GM12865 (cell line): ENCODE measurements at regions not wholly inside any gene's neighbourhood (a gene's known extent, or its start where the extent isn't known, plus 50 kb on each side); places are given as distances from the start of the nearest gene placed in this dataset.

ENCODE experiments used
- DNase-seq: peaks from one replicate; pipeline ENCODE4 v3.0.0; 2010; ENCODE audit warnings: low read depth
- H3K4me3 ChIP-seq: 2 replicates; pipeline ENCODE4 v1.5.1; 2011; ENCODE audit warnings: mild to moderate bottlenecking, low read depth, low read length, control low read depth
- TF ChIP-seq, protein P1 (sequence below): IDR thresholded peaks from 2 replicates; pipeline ENCODE4 v1.5.1; 2011; ENCODE audit warnings: low read length, control low read depth, low read depth, inconsistent platforms; ENCODE audit not compliant: insufficient read depth; ENCODE audit errors: missing control alignments

DNA sequence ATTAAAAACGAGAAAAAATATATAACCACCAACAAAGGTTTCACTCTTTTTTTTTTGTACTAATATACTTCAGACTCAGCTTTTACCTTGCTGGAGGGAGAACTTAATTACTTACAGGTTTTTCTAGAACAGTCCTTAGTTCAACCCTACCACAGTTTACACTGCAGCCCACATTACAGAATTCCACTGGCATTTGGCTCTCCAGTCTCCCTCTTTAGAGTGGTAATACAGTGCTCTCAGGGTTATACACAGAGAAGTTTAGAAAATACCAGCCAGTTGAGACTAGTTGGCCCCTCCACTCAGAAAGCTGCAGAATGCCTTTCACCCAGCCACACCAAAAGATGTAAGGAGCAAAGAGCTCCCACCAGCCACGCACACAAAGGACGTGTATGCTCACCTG, 122.3 kb upstream of the DIO3 start:
- TF ChIP-seq, protein P1, sequence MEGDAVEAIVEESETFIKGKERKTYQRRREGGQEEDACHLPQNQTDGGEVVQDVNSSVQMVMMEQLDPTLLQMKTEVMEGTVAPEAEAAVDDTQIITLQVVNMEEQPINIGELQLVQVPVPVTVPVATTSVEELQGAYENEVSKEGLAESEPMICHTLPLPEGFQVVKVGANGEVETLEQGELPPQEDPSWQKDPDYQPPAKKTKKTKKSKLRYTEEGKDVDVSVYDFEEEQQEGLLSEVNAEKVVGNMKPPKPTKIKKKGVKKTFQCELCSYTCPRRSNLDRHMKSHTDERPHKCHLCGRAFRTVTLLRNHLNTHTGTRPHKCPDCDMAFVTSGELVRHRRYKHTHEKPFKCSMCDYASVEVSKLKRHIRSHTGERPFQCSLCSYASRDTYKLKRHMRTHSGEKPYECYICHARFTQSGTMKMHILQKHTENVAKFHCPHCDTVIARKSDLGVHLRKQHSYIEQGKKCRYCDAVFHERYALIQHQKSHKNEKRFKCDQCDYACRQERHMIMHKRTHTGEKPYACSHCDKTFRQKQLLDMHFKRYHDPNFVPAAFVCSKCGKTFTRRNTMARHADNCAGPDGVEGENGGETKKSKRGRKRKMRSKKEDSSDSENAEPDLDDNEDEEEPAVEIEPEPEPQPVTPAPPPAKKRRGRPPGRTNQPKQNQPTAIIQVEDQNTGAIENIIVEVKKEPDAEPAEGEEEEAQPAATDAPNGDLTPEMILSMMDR, result no peak

DNA sequence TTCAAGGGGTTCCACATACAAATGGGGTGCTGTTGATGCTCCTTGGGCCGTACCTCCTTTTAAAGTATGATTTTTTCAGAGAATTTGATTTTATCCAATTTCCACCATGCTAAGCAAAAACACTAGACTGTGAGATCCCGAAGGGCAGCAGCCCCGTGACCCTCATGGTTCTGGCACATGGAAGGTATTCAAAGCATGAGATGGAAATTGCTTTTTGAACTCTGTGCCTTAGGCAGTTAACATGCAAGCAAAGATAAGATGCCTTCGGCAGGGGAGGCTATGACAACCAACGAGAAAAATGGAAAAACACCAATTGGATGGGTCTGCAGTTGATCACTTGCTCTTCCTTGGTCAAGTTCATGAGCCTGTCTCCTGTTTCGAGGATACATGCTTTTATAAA, 120.8 kb upstream of the DIO3 start:
- TF ChIP-seq, protein P1, result no peak
- DNase-seq, result no peak

More for the DNA sequence above, 122.3 kb upstream of the DIO3 start:
- DNase-seq, result no peak
- no peak overlapping the region for H3K4me3 ChIP-seq

DNA sequence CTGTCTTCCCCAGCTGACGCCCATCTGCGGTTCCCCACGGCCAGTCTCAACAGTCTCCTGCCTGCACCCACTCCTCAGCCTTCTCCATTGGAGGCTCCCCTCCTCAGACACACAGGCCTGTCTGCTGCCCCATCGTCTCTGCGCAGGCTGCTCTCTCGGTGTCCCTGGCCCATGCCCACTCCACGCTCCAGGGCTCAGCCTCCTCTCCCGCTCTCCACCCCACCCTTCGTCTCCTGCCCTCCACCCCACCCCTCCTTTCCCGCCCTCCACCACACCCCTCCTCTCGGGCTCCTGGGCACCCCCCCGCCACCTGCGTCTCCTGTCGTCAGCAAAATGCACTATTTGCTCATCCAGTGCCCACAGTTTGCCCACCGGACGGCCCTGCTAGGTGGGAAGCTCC, 119.6 kb upstream of the DIO3 start:
- H3K4me3 ChIP-seq, result no peak overlapping the region
- TF ChIP-seq, protein P1, result no peak
- no peak for DNase-seq

More for the DNA sequence above, 120.8 kb upstream of the DIO3 start:
- H3K4me3 ChIP-seq, result no peak overlapping the region

DNA sequence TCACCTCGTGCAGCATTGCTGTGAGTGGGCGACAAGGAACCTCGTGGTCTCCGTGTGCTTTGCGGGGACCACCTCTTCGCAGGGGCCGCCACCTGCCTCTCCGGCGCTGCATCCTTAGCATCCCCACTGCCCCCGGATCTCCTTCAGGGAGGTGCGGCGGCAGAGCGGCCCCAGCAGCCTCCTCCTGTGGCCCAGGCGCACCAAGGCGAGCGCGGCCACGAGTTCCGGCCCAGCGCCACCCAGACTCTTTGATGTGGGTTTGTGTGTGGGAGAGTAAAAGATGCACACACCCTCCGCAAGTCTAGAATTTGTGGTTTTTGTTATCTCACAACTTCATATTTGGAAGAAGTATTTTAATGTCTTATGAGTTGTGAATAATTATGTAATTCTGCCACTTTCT, 118.8 kb upstream of the DIO3 start:
- TF ChIP-seq, protein P1, result no peak
- H3K4me3 ChIP-seq, result no peak overlapping the region
- DNase-seq, result peak; percentile 29

DNA sequence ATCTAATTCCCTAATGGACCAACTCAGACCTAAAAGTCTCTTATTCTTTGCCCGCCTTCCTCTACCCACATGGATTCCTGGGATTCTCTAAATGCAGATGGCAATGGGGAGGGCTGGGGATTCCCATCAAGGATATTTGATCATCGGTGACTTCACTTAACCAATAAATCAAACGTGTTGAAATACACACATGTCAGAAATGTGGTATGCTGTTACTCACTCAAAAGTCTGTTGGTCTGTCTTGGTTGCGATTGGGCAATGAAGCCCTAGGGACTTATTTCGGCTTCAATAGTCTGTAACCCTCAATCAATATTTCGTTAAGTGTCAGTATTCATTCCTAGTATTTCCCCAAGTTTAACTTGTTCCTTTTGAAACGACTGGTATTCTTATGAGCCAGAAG, 117.2 kb upstream of the DIO3 start:
- TF ChIP-seq, protein P1, result no peak
- H3K4me3 ChIP-seq, result no peak overlapping the region
- DNase-seq, result no peak

DNA sequence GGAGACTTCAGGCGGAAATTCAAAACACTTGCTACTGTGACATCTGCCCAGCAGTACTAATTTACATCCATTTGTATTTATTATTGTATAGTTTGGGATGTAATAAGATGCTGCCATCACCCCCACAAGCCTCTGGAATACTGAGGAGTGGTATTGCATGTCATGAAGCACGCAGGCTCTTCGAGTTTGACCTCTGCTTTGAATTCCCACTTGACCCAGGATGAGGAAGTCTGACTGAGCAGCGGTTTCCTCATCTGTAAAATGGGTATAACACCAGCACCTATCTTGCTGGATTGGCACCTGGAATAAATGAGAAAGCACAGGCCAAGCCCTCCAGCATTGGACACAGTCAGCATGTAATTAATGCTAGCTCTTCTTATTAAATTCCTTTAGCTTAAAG, 116.0 kb upstream of the DIO3 start:
- no peak for DNase-seq
- TF ChIP-seq, protein P1, result no peak
- H3K4me3 ChIP-seq, result no peak overlapping the region

DNA sequence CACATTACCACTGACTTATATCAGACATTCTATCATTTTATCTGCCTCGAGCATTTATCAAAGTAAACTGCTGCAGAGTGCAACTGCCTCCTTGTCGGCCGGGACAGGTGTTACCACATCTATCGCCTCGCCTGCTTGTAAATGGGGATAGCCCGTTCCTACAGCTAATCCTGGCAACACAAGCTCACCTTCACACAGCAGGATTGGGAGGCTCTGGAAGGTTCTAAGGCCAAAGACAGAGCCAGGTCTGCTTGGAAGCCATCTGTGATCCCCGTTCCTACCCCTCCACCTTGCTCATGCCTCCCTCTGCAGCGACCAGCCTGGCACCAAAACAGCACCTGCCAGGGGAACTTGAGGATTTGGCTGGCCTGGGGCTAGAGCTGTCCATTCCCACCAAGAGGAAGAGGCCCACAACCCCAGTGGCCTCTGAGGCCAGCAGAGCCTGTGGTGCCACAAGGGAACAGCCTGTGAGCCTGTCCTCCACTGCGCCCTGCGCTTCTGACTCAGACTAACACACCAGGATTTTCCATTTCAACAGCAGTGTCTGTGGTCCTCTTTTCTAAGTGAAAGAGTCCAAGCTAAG, 114.8 kb upstream of the DIO3 start:
- TF ChIP-seq, protein P1, result no peak
- no peak overlapping the region for H3K4me3 ChIP-seq
- DNase-seq, result no peak
